ENCODE measurements at regions not wholly inside any gene's neighbourhood (a gene's known extent, or its start where the extent isn't known, plus 50 kb on each side); places are given as distances from the start of the nearest gene placed in this dataset.
"Not testable (repeated sequence)": the region's sequence is repeated elsewhere in the genome, so short reads cannot be mapped to it uniquely, and the experiment has no call there.

DNA sequence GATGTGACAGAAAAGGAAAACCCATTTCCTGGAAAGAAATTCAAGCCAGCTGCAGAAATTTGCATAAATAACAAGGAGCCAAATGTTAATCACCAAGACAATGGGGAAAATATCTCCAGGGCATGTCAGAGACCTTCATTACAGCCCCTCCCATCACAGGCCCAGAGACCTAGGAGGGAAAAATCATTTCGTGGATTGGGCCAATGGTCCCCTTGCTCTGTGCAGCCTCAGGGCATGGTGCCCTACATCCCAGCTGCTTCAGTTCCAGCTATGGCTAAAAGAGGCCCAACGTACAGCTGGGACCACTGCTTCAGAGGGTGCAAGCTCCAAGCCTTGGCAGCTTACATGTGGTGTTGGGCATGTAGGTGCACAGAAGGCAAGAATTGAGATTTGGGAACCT is 558.3 kb downstream of the FRK start:
- TF ChIP-seq, protein P1, sequence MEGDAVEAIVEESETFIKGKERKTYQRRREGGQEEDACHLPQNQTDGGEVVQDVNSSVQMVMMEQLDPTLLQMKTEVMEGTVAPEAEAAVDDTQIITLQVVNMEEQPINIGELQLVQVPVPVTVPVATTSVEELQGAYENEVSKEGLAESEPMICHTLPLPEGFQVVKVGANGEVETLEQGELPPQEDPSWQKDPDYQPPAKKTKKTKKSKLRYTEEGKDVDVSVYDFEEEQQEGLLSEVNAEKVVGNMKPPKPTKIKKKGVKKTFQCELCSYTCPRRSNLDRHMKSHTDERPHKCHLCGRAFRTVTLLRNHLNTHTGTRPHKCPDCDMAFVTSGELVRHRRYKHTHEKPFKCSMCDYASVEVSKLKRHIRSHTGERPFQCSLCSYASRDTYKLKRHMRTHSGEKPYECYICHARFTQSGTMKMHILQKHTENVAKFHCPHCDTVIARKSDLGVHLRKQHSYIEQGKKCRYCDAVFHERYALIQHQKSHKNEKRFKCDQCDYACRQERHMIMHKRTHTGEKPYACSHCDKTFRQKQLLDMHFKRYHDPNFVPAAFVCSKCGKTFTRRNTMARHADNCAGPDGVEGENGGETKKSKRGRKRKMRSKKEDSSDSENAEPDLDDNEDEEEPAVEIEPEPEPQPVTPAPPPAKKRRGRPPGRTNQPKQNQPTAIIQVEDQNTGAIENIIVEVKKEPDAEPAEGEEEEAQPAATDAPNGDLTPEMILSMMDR (conservative IDR thresholded peaks at IDR 0.05; ENCODE audit: low read depth, low read length), result not testable (repeated sequence)
- not testable (repeated sequence) for TF ChIP-seq EZH2 (IDR thresholded peaks at IDR 0.05; ENCODE audit: borderline replicate concordance, low read depth, low read length, poor library complexity, severe bottlenecking)

All from A673 (cell line).